Gastrocnemius medialis (tissue), 4 donors: ENCODE measurements at regions not wholly inside any gene's neighbourhood (a gene's known extent, or its start where the extent isn't known, plus 50 kb on each side); places are given as distances from the start of the nearest gene placed in this dataset.

ENCODE experiments used
- CTCF ChIP-seq, 5 experiments: fragments of 450-650 bp in 3 of 5; fragments of 200-600 bp in 2 of 5; sonication (generic) in 2 of 5; IDR thresholded peaks in 4 of 5; conservative IDR thresholded peaks in 1 of 5; 1 replicate in 4 of 5; 2 replicates in 1 of 5; pipeline ENCODE4 v1.5.1; 2016 to 2019; ENCODE audit warnings: antibody characterized with exemption in 5 of 5, mild to moderate bottlenecking in 3 of 5, moderate library complexity in 3 of 5
- POLR2A ChIP-seq, 2 donors: fragments of 450-650 bp; IDR thresholded peaks; one replicate each; pipeline ENCODE4 v1.6.1; 2017; ENCODE audit warnings: antibody characterized with exemption in 2 of 2, mild to moderate bottlenecking in 2 of 2, moderate library complexity in 2 of 2

- TF ChIP-seq CTCF (IDR thresholded peaks at IDR 0.05 in 4 of 5, conservative IDR thresholded peaks at IDR 0.05 in 1 of 5) (no peak), POLR2A (IDR thresholded peaks at IDR 0.05) (no peak)
Observed at GRCh38 chr12:92312463-92312964, 166.9 kb upstream of the BTG1 start.
